GM21528 (cell line): ENCODE measurements at regions not wholly inside any gene's neighbourhood (a gene's known extent, or its start where the extent isn't known, plus 50 kb on each side); places are given as distances from the start of the nearest gene placed in this dataset.

Experiments
- ATAC-seq: cut with Tn5 transposase; IDR thresholded peaks from one replicate; pipeline ENCODE4 v1.9.1; 2021; ENCODE audit warnings: mild to moderate bottlenecking, moderate library complexity; ENCODE audit not compliant: unreplicated experiment, low FRiP score

- no peak for ATAC-seq
Observed at GRCh38 chr2:217049422-217049821, 189.6 kb upstream of the TNP1 start.

- ATAC-seq: no peak
Observed at GRCh38 chr2:217048730-217049129, 188.9 kb upstream of the TNP1 start.

- ATAC-seq: no peak
Observed at GRCh38 chr2:217047631-217048030, 187.8 kb upstream of the TNP1 start.

- ATAC-seq: no peak
Observed at GRCh38 chr2:217047209-217047608, 187.3 kb upstream of the TNP1 start.

GRCh38 chr2:217045700-217046475 is 186.0 kb upstream of the TNP1 start:
- ATAC-seq: no peak

GRCh38 chr2:217040099-217040498 is 180.2 kb upstream of the TNP1 start:
- ATAC-seq: no peak

- no peak for ATAC-seq
Observed at GRCh38 chr2:217038001-217038400, 178.1 kb upstream of the TNP1 start.

- ATAC-seq: no peak
Observed at GRCh38 chr2:217037353-217037752, 177.5 kb upstream of the TNP1 start.

- no peak for ATAC-seq
Observed at GRCh38 chr2:217035967-217036366, 176.1 kb upstream of the TNP1 start.

GRCh38 chr2:217033186-217033585 is 173.3 kb upstream of the TNP1 start:
- no peak for ATAC-seq

- no peak for ATAC-seq
Observed at GRCh38 chr2:217031445-217031844, 171.6 kb upstream of the TNP1 start.

GRCh38 chr2:217030081-217030480 is 170.2 kb upstream of the TNP1 start:
- ATAC-seq: no peak

- no peak for ATAC-seq
Observed at GRCh38 chr2:217028128-217028527, 168.3 kb upstream of the TNP1 start.

- no peak for ATAC-seq
Observed at GRCh38 chr2:217027414-217027813, 167.6 kb upstream of the TNP1 start.

- no peak for ATAC-seq
Observed at GRCh38 chr2:217026569-217026968, 166.7 kb upstream of the TNP1 start.

GRCh38 chr2:217026161-217026560 is 166.3 kb upstream of the TNP1 start:
- ATAC-seq: no peak

GRCh38 chr2:217023611-217024010 is 163.7 kb upstream of the TNP1 start:
- ATAC-seq: no peak

- ATAC-seq: no peak
Observed at GRCh38 chr2:217017456-217018252, 157.8 kb upstream of the TNP1 start.

- no peak for ATAC-seq
Observed at GRCh38 chr2:217016796-217017419, 157.0 kb upstream of the TNP1 start.

GRCh38 chr2:217014328-217015105 is 154.7 kb upstream of the TNP1 start:
- ATAC-seq: no peak

- no peak for ATAC-seq
Observed at GRCh38 chr2:217013926-217014325, 154.1 kb upstream of the TNP1 start.
